K562 (cell line): ENCODE measurements at regions not wholly inside any gene's neighbourhood (a gene's known extent, or its start where the extent isn't known, plus 50 kb on each side); places are given as distances from the start of the nearest gene placed in this dataset.

Experiments used
- ATF7 ChIP-seq: fragments of 450-650 bp; IDR thresholded peaks from 2 replicates; pipeline ENCODE4 v1.7.1; 2014; ENCODE audit warnings: mild to moderate bottlenecking, moderate library complexity
- CREM ChIP-seq: IDR thresholded peaks from 2 replicates; pipeline ENCODE4 v1.6.1; 2014; ENCODE audit warnings: antibody characterized with exemption, low read depth
- FOXJ2 ChIP-seq: fragments of 200-800 bp; sonication (Bioruptor generic); IDR thresholded peaks from 2 replicates; pipeline ENCODE4 v1.6.1; 2016; ENCODE audit warnings: missing genetic modification characterization, missing compliant biosample characterization
- HCFC1 ChIP-seq: IDR thresholded peaks from 2 replicates; pipeline ENCODE4 v1.6.1; 2012; ENCODE audit warnings: low read depth, low read length, improper control_type of control experiment
- NCOA6 ChIP-seq: fragments of 450-650 bp; IDR thresholded peaks from 2 replicates; pipeline ENCODE4 v1.6.1; 2017; ENCODE audit warnings: mild to moderate bottlenecking
- PRDM10 ChIP-seq: fragments of 450-650 bp; IDR thresholded peaks from 2 replicates; pipeline ENCODE4 v1.6.1; 2018; ENCODE audit not compliant: partially characterized antibody
- PTBP1 ChIP-seq: fragments of 200-400 bp; formaldehyde crosslinking; IDR thresholded peaks from 2 replicates; pipeline ENCODE4 v1.6.1; 2017; ENCODE audit warnings: low read depth, low read length
- REST ChIP-seq, 2 experiments: fragments of 450-650 bp; formaldehyde crosslinking in 1 of 2; IDR thresholded peaks; 2 replicates each; pipeline versions ENCODE4 v1.4.0 to v1.6.1; 2014 to 2020; ENCODE audit warnings: mild to moderate bottlenecking in 2 of 2, borderline replicate concordance in 1 of 2, low read depth in 1 of 2
- ZFX ChIP-seq: sonication (generic); formaldehyde crosslinking; IDR thresholded peaks from 2 replicates; pipeline ENCODE4 v1.8.0; 2022; ENCODE audit warnings: mild to moderate bottlenecking, missing genetic modification reagents, moderate library complexity
- ZNF354B ChIP-seq: fragments of 250-450 bp; sonication (Bioruptor Pico); IDR thresholded peaks from 2 replicates; pipeline ENCODE4 v1.4.0; 2020
- TF ChIP-seq, protein P1 (sequence below): fragments of 200-800 bp; sonication (Bioruptor generic); IDR thresholded peaks from 2 replicates; pipeline ENCODE4 v1.6.1; 2017; ENCODE audit warnings: missing genetic modification characterization, missing compliant biosample characterization

DNA sequence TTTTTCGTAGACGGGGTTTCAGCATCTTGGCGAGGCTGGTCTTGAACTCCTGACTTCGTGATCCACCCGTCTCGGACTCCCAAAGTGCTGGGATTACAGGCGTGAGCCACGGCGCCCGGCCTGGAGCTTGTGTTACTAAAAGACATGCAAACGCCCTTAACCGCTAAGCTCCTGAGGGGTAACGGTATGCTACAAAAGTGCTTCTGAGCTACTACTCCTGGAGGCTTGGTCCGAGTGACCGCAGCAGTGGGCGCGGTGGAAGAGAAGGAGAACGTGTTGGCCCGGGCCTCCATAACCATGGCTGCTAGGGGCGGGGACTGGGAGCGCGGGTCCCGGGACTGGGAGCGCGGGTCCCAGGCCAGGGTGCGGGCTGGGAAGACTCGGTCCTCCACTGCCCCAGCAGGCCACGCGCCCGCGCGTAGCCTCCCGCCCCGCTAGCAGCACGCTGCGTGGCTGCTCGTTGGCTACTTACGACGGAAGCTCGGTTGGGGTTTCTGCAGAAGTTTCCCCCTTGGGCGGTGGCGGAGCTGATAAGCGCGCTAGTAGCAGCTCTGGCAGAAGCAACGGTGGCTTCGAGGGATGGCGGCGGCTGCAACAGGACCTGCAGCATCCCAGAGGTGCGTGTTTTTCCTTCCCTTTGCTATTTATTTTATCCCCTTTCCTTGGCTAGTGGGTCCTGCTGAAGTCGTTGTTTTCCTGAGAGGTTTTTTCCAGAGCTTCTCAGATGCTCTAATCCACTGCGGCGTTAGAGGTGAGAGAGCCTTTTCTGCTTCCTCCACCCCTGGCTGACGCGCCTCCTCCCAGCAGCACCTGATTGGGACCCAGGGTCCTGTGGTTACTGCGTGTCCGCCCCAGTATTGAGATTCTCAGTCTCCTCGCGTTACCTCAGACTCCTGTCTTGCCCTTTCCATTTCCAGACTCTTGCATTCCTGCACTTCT, 69.2 kb upstream of the CCDC180 start (continued):
- TF ChIP-seq REST (IDR thresholded peaks at IDR 0.05; ENCODE audit: borderline replicate concordance) = no peak; the same call in 1 of the 2 replicates
- no peak; the same call in 1 of the 2 replicates for TF ChIP-seq REST (CRISPR knock-in tag; IDR thresholded peaks at IDR 0.05; ENCODE audit: low read depth)
- TF ChIP-seq, protein P1, sequence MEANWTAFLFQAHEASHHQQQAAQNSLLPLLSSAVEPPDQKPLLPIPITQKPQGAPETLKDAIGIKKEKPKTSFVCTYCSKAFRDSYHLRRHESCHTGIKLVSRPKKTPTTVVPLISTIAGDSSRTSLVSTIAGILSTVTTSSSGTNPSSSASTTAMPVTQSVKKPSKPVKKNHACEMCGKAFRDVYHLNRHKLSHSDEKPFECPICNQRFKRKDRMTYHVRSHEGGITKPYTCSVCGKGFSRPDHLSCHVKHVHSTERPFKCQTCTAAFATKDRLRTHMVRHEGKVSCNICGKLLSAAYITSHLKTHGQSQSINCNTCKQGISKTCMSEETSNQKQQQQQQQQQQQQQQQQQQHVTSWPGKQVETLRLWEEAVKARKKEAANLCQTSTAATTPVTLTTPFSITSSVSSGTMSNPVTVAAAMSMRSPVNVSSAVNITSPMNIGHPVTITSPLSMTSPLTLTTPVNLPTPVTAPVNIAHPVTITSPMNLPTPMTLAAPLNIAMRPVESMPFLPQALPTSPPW (CRISPR knock-in tag) = peak; percentile 62; the same call in 1 of the 2 replicates
- TF ChIP-seq NCOA6 = peak; percentile 51; the same call in 1 of the 2 replicates
- TF ChIP-seq HCFC1 = peak; percentile 73
- peak; percentile 78 for TF ChIP-seq CREM
- TF ChIP-seq PRDM10 = no peak
- TF ChIP-seq ZFX (CRISPR knock-in tag) = peak; percentile 91
- TF ChIP-seq FOXJ2 = peak; percentile 81
- peak; percentile 29; the same call in 1 of the 2 replicates for TF ChIP-seq PTBP1
- no peak for TF ChIP-seq ZNF354B (CRISPR knock-in tag)
- TF ChIP-seq ATF7 = peak; percentile 78
